ENCODE measurements at regions not wholly inside any gene's neighbourhood (a gene's known extent, or its start where the extent isn't known, plus 50 kb on each side); places are given as distances from the start of the nearest gene placed in this dataset.

- H3K4me3 Mint-ChIP-seq (ENCODE audit: low read depth), result no peak overlapping the region
- H3K27me3 Mint-ChIP-seq, result no peaks in the 10 kb centered on the region
- no peak overlapping the region for H3K27ac Mint-ChIP-seq
- no peak for DNase-seq (ENCODE audit: low spot score, unreplicated experiment)
- TF ChIP-seq CTCF (IDR thresholded peaks at IDR 0.05; ENCODE audit: unreplicated experiment), result no peak
- no peaks in the 10 kb centered on the region for H3K36me3 Mint-ChIP-seq (ENCODE audit: insufficient read depth)
- H3K4me1 Mint-ChIP-seq (ENCODE audit: low read depth), result no peaks in the 10 kb centered on the region
- H3K9me3 Mint-ChIP-seq (ENCODE audit: low read depth), result peaks cover 4% of the 10 kb centered on the region
Measured at GRCh38 chr9:22740781-22741180, 294.2 kb downstream of the DMRTA1 start.

- Mint-ChIP-seq H3K27ac (no peak overlapping the region), H3K4me3 (ENCODE audit: low read depth) (no peak overlapping the region), H3K4me1 (ENCODE audit: low read depth) (no peaks in the 10 kb centered on the region), H3K36me3 (ENCODE audit: insufficient read depth) (no peaks in the 10 kb centered on the region), H3K27me3 (no peaks in the 10 kb centered on the region), H3K9me3 (ENCODE audit: low read depth) (peaks cover 4% of the 10 kb centered on the region)
- DNase-seq (ENCODE audit: low spot score, unreplicated experiment), result no peak
- TF ChIP-seq CTCF (IDR thresholded peaks at IDR 0.05; ENCODE audit: unreplicated experiment), result no peak
Measured at GRCh38 chr9:22742401-22742800, 295.8 kb downstream of the DMRTA1 start.

- TF ChIP-seq CTCF (IDR thresholded peaks at IDR 0.05; ENCODE audit: unreplicated experiment), result no peak
- Mint-ChIP-seq H3K27me3 (no peaks in the 10 kb centered on the region), H3K4me3 (ENCODE audit: low read depth) (no peak overlapping the region), H3K9me3 (ENCODE audit: low read depth) (no peaks in the 10 kb centered on the region), H3K4me1 (ENCODE audit: low read depth) (no peaks in the 10 kb centered on the region), H3K36me3 (ENCODE audit: insufficient read depth) (no peaks in the 10 kb centered on the region), H3K27ac (no peak overlapping the region)
- DNase-seq (ENCODE audit: low spot score, unreplicated experiment), result no peak
Measured at GRCh38 chr9:22773501-22774220, 327.0 kb downstream of the DMRTA1 start.

GRCh38 chr9:22790329-22790728, 343.7 kb downstream of the DMRTA1 start:
- no peaks in the 10 kb centered on the region for H3K27me3 Mint-ChIP-seq
- no peak overlapping the region for H3K27ac Mint-ChIP-seq
- TF ChIP-seq CTCF (IDR thresholded peaks at IDR 0.05; ENCODE audit: unreplicated experiment), result no peak
- no peaks in the 10 kb centered on the region for H3K36me3 Mint-ChIP-seq (ENCODE audit: insufficient read depth)
- no peaks in the 10 kb centered on the region for H3K4me1 Mint-ChIP-seq (ENCODE audit: low read depth)
- H3K9me3 Mint-ChIP-seq (ENCODE audit: low read depth), result peaks cover 6% of the 10 kb centered on the region
- no peak for DNase-seq (ENCODE audit: low spot score, unreplicated experiment)
- H3K4me3 Mint-ChIP-seq (ENCODE audit: low read depth), result no peak overlapping the region

- no peak for TF ChIP-seq CTCF (IDR thresholded peaks at IDR 0.05; ENCODE audit: unreplicated experiment)
- Mint-ChIP-seq H3K4me3 (ENCODE audit: low read depth) (no peak overlapping the region), H3K4me1 (ENCODE audit: low read depth) (no peaks in the 10 kb centered on the region), H3K27me3 (no peaks in the 10 kb centered on the region), H3K27ac (no peak overlapping the region), H3K9me3 (ENCODE audit: low read depth) (no peaks in the 10 kb centered on the region), H3K36me3 (ENCODE audit: insufficient read depth) (no peaks in the 10 kb centered on the region)
- DNase-seq (ENCODE audit: low spot score, unreplicated experiment), result no peak
Measured at GRCh38 chr9:22808876-22809275, 362.3 kb downstream of the DMRTA1 start.

Data from progenitor cell of endocrine pancreas (in vitro differentiated cells).